ENCODE measurements at regions not wholly inside any gene's neighbourhood (a gene's known extent, or its start where the extent isn't known, plus 50 kb on each side); places are given as distances from the start of the nearest gene placed in this dataset.

DNA sequence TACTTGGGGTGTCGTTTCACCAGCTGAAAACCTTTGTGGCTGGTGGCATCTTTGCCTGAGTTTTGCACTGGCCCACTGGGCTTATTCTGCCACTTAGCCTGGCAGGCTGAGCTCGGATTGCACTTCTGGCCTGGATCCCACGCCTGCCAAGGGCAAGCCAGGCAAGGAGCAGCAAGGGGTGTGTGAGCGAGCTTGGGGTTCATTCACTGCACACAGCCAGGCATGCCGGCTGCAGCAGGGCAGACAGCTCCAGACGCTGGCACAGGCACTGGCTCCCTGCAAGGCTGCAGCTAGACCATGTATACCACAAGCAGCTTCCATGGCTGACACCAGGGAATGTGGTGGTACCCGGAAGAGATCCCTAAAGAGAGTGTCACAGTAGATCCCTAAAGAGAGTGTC is 476.3 kb downstream of the EPHA5 start:
- TF ChIP-seq, protein P1, sequence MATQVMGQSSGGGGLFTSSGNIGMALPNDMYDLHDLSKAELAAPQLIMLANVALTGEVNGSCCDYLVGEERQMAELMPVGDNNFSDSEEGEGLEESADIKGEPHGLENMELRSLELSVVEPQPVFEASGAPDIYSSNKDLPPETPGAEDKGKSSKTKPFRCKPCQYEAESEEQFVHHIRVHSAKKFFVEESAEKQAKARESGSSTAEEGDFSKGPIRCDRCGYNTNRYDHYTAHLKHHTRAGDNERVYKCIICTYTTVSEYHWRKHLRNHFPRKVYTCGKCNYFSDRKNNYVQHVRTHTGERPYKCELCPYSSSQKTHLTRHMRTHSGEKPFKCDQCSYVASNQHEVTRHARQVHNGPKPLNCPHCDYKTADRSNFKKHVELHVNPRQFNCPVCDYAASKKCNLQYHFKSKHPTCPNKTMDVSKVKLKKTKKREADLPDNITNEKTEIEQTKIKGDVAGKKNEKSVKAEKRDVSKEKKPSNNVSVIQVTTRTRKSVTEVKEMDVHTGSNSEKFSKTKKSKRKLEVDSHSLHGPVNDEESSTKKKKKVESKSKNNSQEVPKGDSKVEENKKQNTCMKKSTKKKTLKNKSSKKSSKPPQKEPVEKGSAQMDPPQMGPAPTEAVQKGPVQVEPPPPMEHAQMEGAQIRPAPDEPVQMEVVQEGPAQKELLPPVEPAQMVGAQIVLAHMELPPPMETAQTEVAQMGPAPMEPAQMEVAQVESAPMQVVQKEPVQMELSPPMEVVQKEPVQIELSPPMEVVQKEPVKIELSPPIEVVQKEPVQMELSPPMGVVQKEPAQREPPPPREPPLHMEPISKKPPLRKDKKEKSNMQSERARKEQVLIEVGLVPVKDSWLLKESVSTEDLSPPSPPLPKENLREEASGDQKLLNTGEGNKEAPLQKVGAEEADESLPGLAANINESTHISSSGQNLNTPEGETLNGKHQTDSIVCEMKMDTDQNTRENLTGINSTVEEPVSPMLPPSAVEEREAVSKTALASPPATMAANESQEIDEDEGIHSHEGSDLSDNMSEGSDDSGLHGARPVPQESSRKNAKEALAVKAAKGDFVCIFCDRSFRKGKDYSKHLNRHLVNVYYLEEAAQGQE (IDR thresholded peaks at IDR 0.05; ENCODE audit: low read depth): no peak
- TF ChIP-seq EP300 (IDR thresholded peaks at IDR 0.05; ENCODE audit: borderline replicate concordance) (no peak), MAX (IDR thresholded peaks at IDR 0.05) (no peak), TCF12 (IDR thresholded peaks at IDR 0.05; ENCODE audit: low read depth) (no peak), YY1 (IDR thresholded peaks at IDR 0.05; ENCODE audit: low read depth) (no peak), NFIC (IDR thresholded peaks at IDR 0.05) (no peak), TAF1 (IDR thresholded peaks at IDR 0.05; ENCODE audit: low read depth) (no peak), TEAD4 (IDR thresholded peaks at IDR 0.05) (no peak), RAD21 (IDR thresholded peaks at IDR 0.05; ENCODE audit: low read depth) (no peak), CREB1 (IDR thresholded peaks at IDR 0.05; ENCODE audit: low read depth) (no peak), CEBPB (IDR thresholded peaks at IDR 0.05) (no peak)
